ENCODE measurements at regions not wholly inside any gene's neighbourhood (a gene's known extent, or its start where the extent isn't known, plus 50 kb on each side); places are given as distances from the start of the nearest gene placed in this dataset.
"Not testable (repeated sequence)": the region's sequence is repeated elsewhere in the genome, so short reads cannot be mapped to it uniquely, and the experiment has no call there.

GRCh38 chr15:87752250-87752951, 504.1 kb downstream of the NTRK3 start:
- peak; percentile 96 for DNase-seq

DNA sequence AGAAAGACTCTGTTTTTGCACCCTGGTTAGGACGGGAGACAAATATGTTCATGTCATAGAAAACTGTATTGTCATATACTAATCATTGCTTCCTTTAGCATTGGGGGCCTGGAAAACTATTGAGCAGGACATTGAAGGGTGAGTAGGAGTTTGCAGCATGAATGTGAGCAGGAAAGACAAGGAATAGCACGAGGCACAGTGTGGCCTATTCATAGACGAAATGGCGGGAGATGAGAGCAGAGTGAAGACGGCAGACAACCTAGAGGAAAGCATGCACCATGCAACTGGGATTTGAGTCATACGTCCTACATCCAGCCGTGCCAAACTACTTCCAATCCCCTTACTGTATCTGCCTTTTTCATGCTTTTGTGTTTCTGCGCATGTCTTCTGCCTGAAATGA, 508.1 kb downstream of the NTRK3 start:
- DNase-seq = no peak

GRCh38 chr15:87747087-87747486, 509.5 kb downstream of the NTRK3 start:
- no peak for DNase-seq

GRCh38 chr15:87746333-87746732, 510.2 kb downstream of the NTRK3 start:
- peak; percentile 41 for DNase-seq

GRCh38 chr15:87744815-87745214, 511.7 kb downstream of the NTRK3 start:
- DNase-seq = no peak

- peak; percentile 70 for DNase-seq
Measured at GRCh38 chr15:87743562-87743961, 513.0 kb downstream of the NTRK3 start.

- peak; percentile 33 for DNase-seq
Measured at GRCh38 chr15:87741350-87741749, 515.2 kb downstream of the NTRK3 start.

- no peak for DNase-seq
Measured at GRCh38 chr15:87740655-87741344, 515.7 kb downstream of the NTRK3 start.

- peak; percentile 70 for DNase-seq
Measured at GRCh38 chr15:87739866-87740265, 516.7 kb downstream of the NTRK3 start.

DNA sequence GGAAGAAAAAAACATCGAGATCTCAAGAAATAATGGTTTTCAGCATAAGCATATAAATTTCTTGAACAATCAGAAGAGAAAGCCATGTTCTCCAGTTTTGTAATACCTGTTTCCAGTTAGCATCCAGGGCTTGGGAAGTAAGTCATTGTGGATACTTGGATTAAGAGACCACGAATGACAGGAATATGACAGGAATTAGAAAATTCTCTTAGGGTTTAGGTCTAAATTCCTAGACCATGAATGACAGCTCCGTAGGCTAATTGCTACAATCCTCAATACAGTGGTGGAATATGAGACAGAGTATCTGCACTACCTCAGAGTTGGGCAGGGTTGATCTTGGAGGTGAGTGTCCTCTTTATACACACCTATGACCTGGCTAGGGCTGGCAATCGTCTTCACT, 517.5 kb downstream of the NTRK3 start:
- DNase-seq = peak; percentile 63

GRCh38 chr15:87737460-87737859, 519.1 kb downstream of the NTRK3 start:
- not testable (repeated sequence) for DNase-seq

GRCh38 chr15:87736891-87737389, 519.6 kb downstream of the NTRK3 start:
- peak; percentile 53 for DNase-seq

- DNase-seq = peak; percentile 90
Measured at GRCh38 chr15:87736401-87736800, 520.1 kb downstream of the NTRK3 start.

DNA sequence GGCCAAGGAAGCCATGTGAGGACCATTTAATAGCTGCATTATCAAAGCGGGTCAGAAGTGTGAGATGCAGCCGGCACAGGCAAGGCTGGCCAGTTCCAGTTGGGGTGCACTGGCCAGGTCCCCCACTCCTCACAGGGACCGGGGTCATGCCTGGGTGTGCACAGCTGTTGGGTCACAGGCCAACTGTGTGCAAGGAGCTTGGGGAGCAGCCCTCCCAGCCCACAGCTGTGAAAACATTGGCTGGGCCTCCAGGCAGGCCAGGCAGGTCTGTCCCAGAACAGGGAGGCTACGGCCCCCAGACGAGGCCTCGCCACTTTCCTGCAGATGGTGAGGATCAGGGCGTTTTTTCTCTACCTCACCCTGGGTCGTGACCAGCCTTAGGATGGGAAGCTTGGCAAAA, 521.0 kb downstream of the NTRK3 start:
- no peak for DNase-seq

- DNase-seq = no peak
Measured at GRCh38 chr15:87734571-87735373, 521.8 kb downstream of the NTRK3 start.

DNA sequence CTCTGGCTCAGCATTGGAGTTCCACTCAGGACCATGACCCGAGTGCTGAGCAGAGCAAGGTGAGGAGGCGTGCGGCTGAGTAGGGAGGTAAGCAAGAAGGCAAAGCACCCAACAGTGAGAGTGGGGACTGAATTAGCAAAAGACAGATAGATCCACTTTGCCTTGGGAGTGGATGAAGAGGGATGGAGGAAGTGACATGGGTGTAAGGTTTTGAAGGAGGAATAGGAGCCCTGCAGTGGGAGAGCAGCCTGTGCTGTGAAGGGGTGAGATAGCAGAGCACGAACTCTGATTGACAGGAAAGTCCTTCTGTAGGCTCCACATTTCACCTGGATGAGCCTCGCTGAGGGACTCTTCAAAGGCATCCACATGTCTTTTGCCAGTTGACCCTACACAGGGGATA, 522.6 kb downstream of the NTRK3 start:
- DNase-seq = no peak

GRCh38 chr15:87733541-87733941, 523.0 kb downstream of the NTRK3 start:
- no peak for DNase-seq

DNA sequence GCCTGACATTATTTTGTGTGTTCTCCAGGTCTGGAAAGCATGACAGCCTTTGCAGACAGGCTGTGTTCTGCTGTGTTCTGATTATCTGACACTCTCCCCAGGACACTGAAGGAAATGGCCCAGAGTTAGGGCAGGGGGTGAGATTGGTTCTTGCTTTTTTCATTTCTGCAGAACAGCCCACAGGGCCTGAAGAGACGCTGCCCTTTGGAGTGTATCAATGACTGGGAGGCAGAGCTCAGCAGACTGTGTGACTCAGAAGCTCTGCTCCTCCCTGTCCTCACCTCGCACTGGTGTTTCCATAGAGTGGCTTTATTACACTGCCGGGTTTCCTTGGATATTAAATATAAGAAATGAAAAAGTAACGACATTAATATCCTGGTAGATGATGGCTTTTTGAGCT, 523.6 kb downstream of the NTRK3 start:
- DNase-seq = peak; percentile 32

GRCh38 chr15:87731630-87732029, 524.9 kb downstream of the NTRK3 start:
- DNase-seq = no peak

- DNase-seq = no peak
Measured at GRCh38 chr15:87730706-87731105, 525.8 kb downstream of the NTRK3 start.

DNA sequence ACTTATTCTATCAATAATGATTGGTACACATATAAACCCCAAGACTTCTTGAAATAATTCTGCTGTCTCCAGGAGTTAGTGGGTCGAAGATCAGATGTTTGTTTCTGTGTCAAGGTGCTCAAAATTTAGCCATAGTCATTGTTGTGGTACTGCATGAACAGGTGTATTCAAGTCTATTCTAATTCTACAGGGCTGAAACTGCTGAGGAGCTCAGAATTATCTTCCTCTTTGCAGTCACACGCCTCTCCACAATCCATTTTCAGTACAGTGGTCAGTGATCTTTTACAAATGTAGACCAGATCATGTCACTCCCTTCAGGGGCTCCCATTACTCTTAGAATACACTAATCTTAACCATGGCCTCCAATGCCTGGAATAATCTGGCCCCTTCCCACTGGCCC, 527.5 kb downstream of the NTRK3 start:
- no peak for DNase-seq

- no peak for DNase-seq
Measured at GRCh38 chr15:87727073-87727472, 529.5 kb downstream of the NTRK3 start.

DNA sequence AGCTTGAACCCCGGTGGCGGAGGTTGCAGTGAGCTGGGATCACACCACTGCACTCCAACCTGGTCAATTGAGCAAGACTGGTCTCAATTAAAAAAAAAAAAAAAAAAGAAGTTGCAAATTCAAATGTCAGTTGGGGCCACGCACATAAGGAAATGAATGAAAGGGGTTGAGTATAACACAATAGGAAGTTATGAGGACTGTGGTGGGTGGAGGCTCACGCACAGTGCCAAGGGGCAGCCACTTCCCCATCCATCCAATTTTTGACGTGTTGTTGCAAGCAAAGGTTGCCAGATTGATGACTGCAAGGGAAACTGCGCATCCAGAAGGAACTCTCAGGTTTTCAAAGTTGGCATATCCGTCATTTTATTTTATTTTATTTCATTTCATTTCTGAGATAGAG, 532.2 kb downstream of the NTRK3 start:
- DNase-seq = no peak
